MV-4-11 (cell line): ENCODE measurements at regions not wholly inside any gene's neighbourhood (a gene's known extent, or its start where the extent isn't known, plus 50 kb on each side); places are given as distances from the start of the nearest gene placed in this dataset.
A peak's percentile ranks its signal among the peaks of the same experiment; 100 is the strongest.
"Not testable (repeated sequence)": the region's sequence is repeated elsewhere in the genome, so short reads cannot be mapped to it uniquely, and the experiment has no call there.

Experiments
- DNase-seq: peaks from one replicate; lab custom pipeline; 2025; lab: John Stamatoyannopoulos, UW

GRCh38 chr1:164440232-164440631 lies 118.8 kb upstream of the PBX1 start:
- DNase-seq: no peak

DNA sequence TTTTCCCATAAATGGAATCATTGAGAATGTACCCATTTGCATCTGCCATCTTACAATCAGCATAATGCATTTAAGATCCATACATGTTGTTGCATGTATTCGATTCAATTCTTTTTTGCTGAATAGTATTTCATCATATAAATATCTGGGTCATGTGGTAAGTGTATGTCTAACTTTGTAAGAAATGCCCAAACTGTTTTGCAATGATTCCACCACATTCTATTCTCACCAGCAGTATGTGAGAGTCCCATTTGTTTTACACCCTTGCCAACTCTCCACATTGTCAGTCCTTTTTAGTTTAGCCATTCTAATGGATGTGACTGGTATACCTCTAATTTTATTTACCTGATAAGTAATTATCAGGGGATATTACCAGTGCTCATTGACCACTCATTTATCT lies 115.8 kb upstream of the PBX1 start:
- DNase-seq: no peak

- no peak for DNase-seq
These were observed 115.1 kb upstream of the PBX1 start for GRCh38 chr1:164443836-164444235.

DNA sequence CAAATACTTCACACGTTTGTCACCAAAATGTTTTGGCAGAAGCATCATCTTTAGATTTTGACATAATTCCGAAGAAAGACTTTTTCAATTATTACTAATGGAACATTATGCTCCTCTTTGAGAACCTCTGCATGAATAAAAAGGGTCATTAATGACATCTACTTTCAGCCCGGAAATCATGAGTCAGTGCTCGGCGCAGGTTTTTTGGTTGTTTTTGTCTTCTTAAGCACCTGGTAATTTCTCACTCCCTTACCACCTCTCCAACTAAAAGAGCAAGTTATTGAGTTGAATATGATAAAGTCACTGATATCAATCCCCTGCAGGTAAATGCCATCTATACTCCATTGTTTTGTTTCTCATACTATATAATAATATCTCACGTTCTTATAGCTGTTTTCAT lies 113.0 kb upstream of the PBX1 start:
- DNase-seq: no peak

- no peak for DNase-seq
These were observed 106.4 kb upstream of the PBX1 start for GRCh38 chr1:164452549-164452948.

- no peak for DNase-seq
These were observed 102.7 kb upstream of the PBX1 start for GRCh38 chr1:164456272-164456671.

DNA sequence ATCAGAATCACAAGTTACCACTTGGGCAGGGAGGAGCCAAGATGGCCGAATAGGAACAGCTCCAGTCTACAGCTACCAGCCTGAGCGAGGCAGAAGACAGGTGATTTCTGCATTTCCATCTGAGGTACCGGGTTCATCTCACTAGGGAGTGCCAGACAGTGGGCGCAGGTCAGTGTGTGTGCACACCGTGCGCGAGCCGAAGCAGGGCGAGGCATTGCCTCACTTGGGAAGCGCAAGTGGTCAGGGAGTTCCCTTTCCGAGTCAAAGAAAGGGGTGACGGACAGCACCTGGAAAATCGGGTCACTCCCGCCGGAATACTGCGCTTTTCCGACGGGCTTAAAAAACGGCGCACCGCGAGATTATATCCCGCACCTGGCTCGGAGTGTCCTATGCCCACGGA lies 99.8 kb upstream of the PBX1 start:
- DNase-seq: not testable (repeated sequence)

GRCh38 chr1:164466001-164466421 lies 93.0 kb upstream of the PBX1 start:
- no peak for DNase-seq

GRCh38 chr1:164466429-164466828 lies 92.6 kb upstream of the PBX1 start:
- DNase-seq: no peak

GRCh38 chr1:164470996-164471395 lies 88.0 kb upstream of the PBX1 start:
- no peak for DNase-seq

GRCh38 chr1:164472841-164473240 lies 86.1 kb upstream of the PBX1 start:
- DNase-seq: no peak

GRCh38 chr1:164473544-164473943 lies 85.4 kb upstream of the PBX1 start:
- no peak for DNase-seq

- DNase-seq: no peak
These were observed 83.2 kb upstream of the PBX1 start for GRCh38 chr1:164475834-164476233.

- no peak for DNase-seq
These were observed 81.6 kb upstream of the PBX1 start for GRCh38 chr1:164477343-164477742.

DNA sequence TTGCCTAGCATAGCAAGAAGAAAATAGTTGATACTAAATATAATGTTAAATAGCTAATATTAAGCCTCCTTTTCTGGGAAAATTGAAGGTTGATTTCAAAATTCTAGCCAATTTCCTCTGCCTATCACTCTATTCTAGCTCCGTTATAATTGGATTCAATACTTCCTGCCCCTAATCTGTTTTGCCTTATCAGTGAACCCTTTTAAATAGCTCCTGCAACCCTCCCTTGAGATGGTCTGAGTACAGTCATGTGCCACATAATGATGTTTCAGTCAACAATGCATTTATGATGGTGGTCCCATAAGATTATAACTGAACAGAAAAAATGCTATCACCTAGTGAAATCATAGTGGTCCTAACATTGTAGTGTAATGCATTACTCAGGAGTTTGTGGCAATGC lies 79.7 kb upstream of the PBX1 start:
- no peak for DNase-seq

- no peak for DNase-seq
These were observed 78.6 kb upstream of the PBX1 start for GRCh38 chr1:164480285-164480907.

DNA sequence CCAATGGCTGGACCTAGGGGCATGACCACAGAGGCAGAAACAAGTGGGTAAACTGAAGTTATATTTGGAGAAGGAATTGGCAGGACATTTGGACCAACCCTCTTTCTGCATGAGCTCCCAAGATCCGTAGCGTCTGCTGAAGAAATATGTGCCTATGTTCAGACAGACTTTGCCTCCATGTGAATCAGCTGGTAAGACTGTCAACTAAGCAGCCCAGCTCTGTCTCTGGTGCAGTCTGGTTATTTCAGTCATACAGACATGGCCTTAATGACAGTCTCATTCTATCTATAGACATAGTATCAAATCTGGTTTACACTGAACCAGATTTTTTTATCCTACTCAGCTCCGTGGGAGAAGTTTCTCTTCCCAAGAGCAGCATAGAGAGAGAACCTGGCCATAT lies 63.1 kb upstream of the PBX1 start:
- DNase-seq: no peak

GRCh38 chr1:164498792-164499191 lies 60.2 kb upstream of the PBX1 start:
- no peak for DNase-seq

- peak; percentile 54 for DNase-seq
These were observed 54.2 kb upstream of the PBX1 start for GRCh38 chr1:164504749-164505148.
